ENCODE measurements at regions not wholly inside any gene's neighbourhood (a gene's known extent, or its start where the extent isn't known, plus 50 kb on each side); places are given as distances from the start of the nearest gene placed in this dataset.

GRCh38 chr1:189682591-189682990, 795.1 kb downstream of the BRINP3 start:
- in situ Hi-C loops (cut with HindIII; ENCODE audit: low sequenced_read_pairs) = no loop called here
- TF ChIP-seq CTCF (IDR thresholded peaks at IDR 0.05; ENCODE audit: low read depth, low read length) = no peak
- DNase-seq (ENCODE audit: low read depth, low spot score) = no peak
- H3K4me3 ChIP-seq (ENCODE audit: low read depth, low read length) = no peak overlapping the region

- no peak for TF ChIP-seq CTCF (IDR thresholded peaks at IDR 0.05; ENCODE audit: low read depth, low read length)
- H3K4me3 ChIP-seq (ENCODE audit: low read depth, low read length) = no peak overlapping the region
- DNase-seq (ENCODE audit: low read depth, low spot score) = no peak
- in situ Hi-C loops (cut with HindIII; ENCODE audit: low sequenced_read_pairs) = no loop called here
Measured at GRCh38 chr1:189686288-189686687, 791.4 kb downstream of the BRINP3 start.

- in situ Hi-C loops (cut with HindIII; ENCODE audit: low sequenced_read_pairs) = no loop called here
- no peak for TF ChIP-seq CTCF (IDR thresholded peaks at IDR 0.05; ENCODE audit: low read depth, low read length)
- no peak overlapping the region for H3K4me3 ChIP-seq (ENCODE audit: low read depth, low read length)
- no peak for DNase-seq (ENCODE audit: low read depth, low spot score)
Measured at GRCh38 chr1:189693140-189693539, 784.5 kb downstream of the BRINP3 start.

GRCh38 chr1:189696297-189696696, 781.4 kb downstream of the BRINP3 start:
- DNase-seq (ENCODE audit: low read depth, low spot score) = no peak
- TF ChIP-seq CTCF (IDR thresholded peaks at IDR 0.05; ENCODE audit: low read depth, low read length) = no peak
- H3K4me3 ChIP-seq (ENCODE audit: low read depth, low read length) = no peak overlapping the region
- in situ Hi-C loops (cut with HindIII; ENCODE audit: low sequenced_read_pairs) = no loop called here

GRCh38 chr1:189697113-189697512, 780.6 kb downstream of the BRINP3 start:
- no peak for TF ChIP-seq CTCF (IDR thresholded peaks at IDR 0.05; ENCODE audit: low read depth, low read length)
- in situ Hi-C loops (cut with HindIII; ENCODE audit: low sequenced_read_pairs) = no loop called here
- DNase-seq (ENCODE audit: low read depth, low spot score) = no peak
- no peak overlapping the region for H3K4me3 ChIP-seq (ENCODE audit: low read depth, low read length)

GRCh38 chr1:189701606-189702005, 776.1 kb downstream of the BRINP3 start:
- TF ChIP-seq CTCF (IDR thresholded peaks at IDR 0.05; ENCODE audit: low read depth, low read length) = no peak
- no peak for DNase-seq (ENCODE audit: low read depth, low spot score)
- H3K4me3 ChIP-seq (ENCODE audit: low read depth, low read length) = no peak overlapping the region
- in situ Hi-C loops (cut with HindIII; ENCODE audit: low sequenced_read_pairs) = no loop called here

GRCh38 chr1:189706594-189706993, 771.1 kb downstream of the BRINP3 start:
- no peak overlapping the region for H3K4me3 ChIP-seq (ENCODE audit: low read depth, low read length)
- no peak for TF ChIP-seq CTCF (IDR thresholded peaks at IDR 0.05; ENCODE audit: low read depth, low read length)
- in situ Hi-C loops (cut with HindIII; ENCODE audit: low sequenced_read_pairs) = no loop called here
- no peak for DNase-seq (ENCODE audit: low read depth, low spot score)

Data from astrocyte of the spinal cord (primary cell).